Peyer's patch (tissue), 4 donors: ENCODE measurements at regions not wholly inside any gene's neighbourhood (a gene's known extent, or its start where the extent isn't known, plus 50 kb on each side); places are given as distances from the start of the nearest gene placed in this dataset.

ENCODE experiments used
- CTCF ChIP-seq, 6 experiments: fragments of 450-650 bp in 4 of 6; fragments of 200-600 bp in 2 of 6; sonication (generic) in 1 of 6; IDR thresholded peaks; one replicate each; pipeline ENCODE4 v1.5.1; 2017 to 2019; ENCODE audit warnings: antibody characterized with exemption in 6 of 6, mild to moderate bottlenecking in 3 of 6, moderate library complexity in 1 of 6
- POLR2A ChIP-seq, 2 donors: fragments of 450-650 bp; IDR thresholded peaks; one replicate each; pipeline ENCODE4 v1.5.1; 2017; ENCODE audit warnings: antibody characterized with exemption in 2 of 2, mild to moderate bottlenecking in 2 of 2, moderate library complexity in 2 of 2

GRCh38 chr14:71179066-71179465 lies 271.8 kb downstream of the PCNX1 start:
- no peak for TF ChIP-seq CTCF (IDR thresholded peaks at IDR 0.05)
- no peak for TF ChIP-seq POLR2A (IDR thresholded peaks at IDR 0.05)
